BJ (cell line): ENCODE measurements at regions not wholly inside any gene's neighbourhood (a gene's known extent, or its start where the extent isn't known, plus 50 kb on each side); places are given as distances from the start of the nearest gene placed in this dataset.
"Not testable (repeated sequence)": the region's sequence is repeated elsewhere in the genome, so short reads cannot be mapped to it uniquely, and the experiment has no call there.

ENCODE experiments used
- CTCF ChIA-PET: fragments of 350-600 bp; formaldehyde crosslinking; extraction: SDS; loops from one replicate; lab custom pipeline; 2021; ENCODE audit warnings: antibody characterized with exemption, inconsistent platforms; lab: Yijun Ruan, JAX
- POLR2A ChIA-PET: fragments of 300-600 bp; sonication (Branson Sonifier 250); formaldehyde crosslinking; extraction: SDS; loops from one replicate; lab custom pipeline; 2021; ENCODE audit warnings: antibody characterized with exemption; lab: Charles Lee
- DNase-seq: peaks from one replicate; pipeline ENCODE4 v3.0.0-alpha.2; 2011; ENCODE audit warnings: low read depth
- H3K27me3 ChIP-seq: 2 replicates; pipeline ENCODE4 v1.6.0; 2011; ENCODE audit warnings: low read length; ENCODE audit not compliant: control insufficient read depth, insufficient read depth
- H3K36me3 ChIP-seq: 2 replicates; pipeline ENCODE4 v1.5.1; 2011; ENCODE audit warnings: low read length; ENCODE audit not compliant: control insufficient read depth, insufficient read depth
- H3K4me3 ChIP-seq: 2 replicates; pipeline ENCODE4 v1.5.1; 2011; ENCODE audit warnings: low read depth, mild to moderate bottlenecking, control low read depth, low read length
- CTCF ChIP-seq: IDR thresholded peaks from 2 replicates; pipeline ENCODE4 v1.5.1; 2011; ENCODE audit warnings: low read depth, mild to moderate bottlenecking, control low read depth, inconsistent platforms, low read length, moderate library complexity; ENCODE audit not compliant: insufficient read depth

GRCh38 chr6:78365473-78365872 is 501.9 kb upstream of the IRAK1BP1 start:
- TF ChIP-seq CTCF = no peak
- Histone ChIP-seq H3K27me3 (no peaks in the 10 kb centered on the region), H3K36me3 (no peaks in the 10 kb centered on the region), H3K4me3 (no peak overlapping the region)
- ChIA-PET CTCF (interaction anchor here (0.6 kb wide), 1 partner anchor 818 kb away, joined by 4 read pairs; no protein-coding TSS in a partner anchor), POLR2A (no interaction called here)
- DNase-seq = no peak

- no peak overlapping the region for H3K4me3 ChIP-seq
- DNase-seq = no peak
- ChIA-PET POLR2A (no interaction called here), CTCF (no interaction called here)
- H3K27me3 ChIP-seq = no peaks in the 10 kb centered on the region
- no peak for TF ChIP-seq CTCF
- no peaks in the 10 kb centered on the region for H3K36me3 ChIP-seq
Measured at GRCh38 chr6:78377056-78377455, 490.3 kb upstream of the IRAK1BP1 start.

- POLR2A ChIA-PET = no interaction called here
- H3K36me3 ChIP-seq = no peaks in the 10 kb centered on the region
- TF ChIP-seq CTCF = no peak
- no peaks in the 10 kb centered on the region for H3K27me3 ChIP-seq
- CTCF ChIA-PET = no interaction called here
- DNase-seq = no peak
- H3K4me3 ChIP-seq = no peak overlapping the region
Measured at GRCh38 chr6:78379982-78380381, 487.4 kb upstream of the IRAK1BP1 start.

GRCh38 chr6:78380541-78380940 is 486.8 kb upstream of the IRAK1BP1 start:
- ChIA-PET CTCF (no interaction called here), POLR2A (no interaction called here)
- DNase-seq = no peak
- no peak for TF ChIP-seq CTCF
- no peaks in the 10 kb centered on the region for H3K36me3 ChIP-seq
- no peak overlapping the region for H3K4me3 ChIP-seq
- H3K27me3 ChIP-seq = no peaks in the 10 kb centered on the region

GRCh38 chr6:78383968-78384367 is 483.4 kb upstream of the IRAK1BP1 start:
- ChIA-PET POLR2A (no interaction called here), CTCF (no interaction called here)
- no peak for DNase-seq
- no peaks in the 10 kb centered on the region for H3K27me3 ChIP-seq
- no peak for TF ChIP-seq CTCF
- no peaks in the 10 kb centered on the region for H3K36me3 ChIP-seq
- no peak overlapping the region for H3K4me3 ChIP-seq

GRCh38 chr6:78386854-78387253 is 480.5 kb upstream of the IRAK1BP1 start:
- H3K27me3 ChIP-seq, CTCF ChIA-PET, H3K36me3 ChIP-seq, POLR2A ChIA-PET, DNase-seq, H3K4me3 ChIP-seq: not testable (repeated sequence)
